Rectal smooth muscle tissue (tissue), 1 donor: ENCODE measurements at regions not wholly inside any gene's neighbourhood (a gene's known extent, or its start where the extent isn't known, plus 50 kb on each side); places are given as distances from the start of the nearest gene placed in this dataset.

ENCODE experiments used
- H3K27ac ChIP-seq: one replicate; pipeline ENCODE4 v1.7.0; 2013; ENCODE audit warnings: low read depth, low read length, inconsistent platforms
- H3K27me3 ChIP-seq: one replicate; pipeline ENCODE4 v1.7.0; 2013; ENCODE audit warnings: low read length; ENCODE audit not compliant: control insufficient read depth, insufficient read depth
- H3K36me3 ChIP-seq: one replicate; pipeline ENCODE4 v1.7.0; 2013; ENCODE audit warnings: low read length; ENCODE audit not compliant: control insufficient read depth, insufficient read depth
- H3K4me1 ChIP-seq: one replicate; pipeline ENCODE4 v1.7.0; 2013; ENCODE audit warnings: low read length; ENCODE audit not compliant: control insufficient read depth, insufficient read depth
- H3K4me3 ChIP-seq: one replicate; pipeline ENCODE4 v1.7.0; 2013; ENCODE audit warnings: low read length
- H3K9ac ChIP-seq: one replicate; pipeline ENCODE4 v1.7.0; 2013; ENCODE audit warnings: low read length

DNA sequence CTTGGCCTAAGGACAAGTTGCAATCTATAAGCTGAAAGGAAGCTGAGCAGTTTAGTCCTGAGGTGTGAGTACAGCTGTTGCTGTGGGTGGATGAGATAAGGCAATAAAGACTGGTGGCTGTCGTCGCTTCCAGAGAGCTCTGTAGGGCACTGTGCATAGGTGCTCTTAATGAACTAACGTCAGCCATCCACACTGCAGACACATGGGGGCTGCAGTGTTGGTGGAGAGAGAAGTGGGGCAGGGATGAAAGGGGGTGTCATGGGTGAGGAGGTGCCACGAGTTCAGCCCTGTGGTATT lies 139.9 kb upstream of the IRX3 start:
- no peak overlapping the region for H3K4me3 ChIP-seq
- H3K36me3 ChIP-seq, result no peaks in the 10 kb centered on the region
- H3K27me3 ChIP-seq, result peaks cover 3% of the 10 kb centered on the region
- no peak overlapping the region for H3K27ac ChIP-seq
- no peak overlapping the region for H3K9ac ChIP-seq
- H3K4me1 ChIP-seq, result no peaks in the 10 kb centered on the region

DNA sequence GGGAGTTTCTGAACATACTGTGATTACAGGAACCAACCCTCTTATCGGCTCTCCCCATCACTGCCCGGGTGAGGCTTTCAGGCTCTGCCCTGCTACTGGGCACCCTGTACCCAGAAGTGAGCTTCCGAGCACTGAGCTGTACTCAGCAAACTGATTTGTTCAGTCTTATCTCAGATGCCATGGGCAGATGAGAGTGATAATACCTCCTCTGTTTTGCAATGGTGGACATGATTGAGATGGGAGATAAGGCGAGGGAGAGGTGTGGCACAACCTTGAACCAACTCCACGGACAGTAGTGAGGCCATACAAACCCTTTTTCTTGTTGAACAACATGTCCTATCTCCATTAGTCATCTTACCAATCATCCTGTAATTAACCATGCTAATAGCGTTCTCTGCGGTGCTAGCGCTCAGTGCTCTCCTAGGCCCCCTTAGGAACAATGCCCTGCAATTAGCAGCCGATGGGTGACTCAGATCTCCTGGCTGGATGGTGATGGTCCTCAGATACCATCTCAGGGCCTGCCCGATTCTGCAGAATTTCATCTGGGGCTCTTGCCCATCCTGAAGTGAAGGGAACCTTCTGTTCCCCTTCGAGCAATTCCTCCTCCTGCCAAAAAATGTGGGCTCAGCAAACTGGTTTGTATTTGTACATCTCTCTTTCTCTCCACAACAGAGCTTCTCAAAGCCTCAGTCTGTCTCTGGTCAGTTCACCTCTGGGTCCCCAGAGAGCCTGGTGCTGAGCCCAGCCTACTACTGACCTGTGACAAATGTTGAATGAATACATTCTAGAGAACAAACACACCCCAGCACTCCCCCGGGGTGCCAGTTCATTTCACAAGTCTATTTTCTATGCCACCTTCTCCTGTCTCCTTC lies 139.3 kb upstream of the IRX3 start:
- no peak overlapping the region for H3K4me3 ChIP-seq
- H3K9ac ChIP-seq, result no peak overlapping the region
- no peak overlapping the region for H3K27ac ChIP-seq
- H3K4me1 ChIP-seq, result no peaks in the 10 kb centered on the region
- peaks cover 1% of the 10 kb centered on the region for H3K27me3 ChIP-seq
- no peaks in the 10 kb centered on the region for H3K36me3 ChIP-seq

DNA sequence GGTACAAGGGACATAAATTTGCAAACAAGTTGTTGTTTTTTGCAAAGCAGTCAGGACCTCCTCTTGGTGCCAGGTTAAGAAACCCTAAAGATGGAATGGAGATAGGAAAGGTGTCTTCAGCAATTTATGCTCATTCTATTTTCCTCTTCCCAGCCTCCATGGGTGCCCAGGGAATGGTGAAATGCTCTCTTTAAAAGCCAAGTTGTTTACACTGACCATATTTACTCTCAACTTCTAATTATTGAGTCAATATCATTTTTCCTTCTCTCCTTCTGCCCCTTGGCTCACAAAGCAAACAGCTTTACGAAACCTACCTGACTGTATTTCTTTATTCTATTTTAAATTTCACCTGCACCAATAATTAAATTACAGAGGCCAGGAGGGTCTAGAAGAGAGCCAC lies 138.5 kb upstream of the IRX3 start:
- Histone ChIP-seq H3K4me1 (no peaks in the 10 kb centered on the region), H3K27ac (no peak overlapping the region), H3K4me3 (no peak overlapping the region), H3K27me3 (no peaks in the 10 kb centered on the region), H3K36me3 (no peaks in the 10 kb centered on the region), H3K9ac (no peak overlapping the region)

DNA sequence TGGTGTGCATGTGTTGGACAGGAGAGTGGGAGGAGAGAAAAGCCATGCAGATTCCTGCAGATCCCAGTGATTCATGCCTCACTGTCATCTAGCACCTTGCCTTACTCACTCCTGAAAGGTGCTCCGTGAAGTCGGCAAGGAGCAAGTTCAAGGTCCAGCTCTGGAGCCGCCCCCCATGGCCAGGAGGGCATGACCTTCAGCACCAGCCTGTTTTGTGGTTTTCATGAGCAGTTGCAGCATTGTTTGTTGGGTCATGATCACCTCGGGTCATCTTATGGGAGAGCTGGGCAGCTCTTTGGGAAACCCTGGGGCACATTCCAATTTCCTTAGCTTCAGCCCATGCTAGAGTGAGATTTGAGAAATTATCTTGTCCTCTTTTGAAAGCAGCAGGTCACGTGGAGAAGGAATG lies 137.5 kb upstream of the IRX3 start:
- no peaks in the 10 kb centered on the region for H3K4me1 ChIP-seq
- H3K36me3 ChIP-seq, result no peaks in the 10 kb centered on the region
- no peak overlapping the region for H3K9ac ChIP-seq
- H3K4me3 ChIP-seq, result no peak overlapping the region
- no peaks in the 10 kb centered on the region for H3K27me3 ChIP-seq
- H3K27ac ChIP-seq, result no peak overlapping the region

DNA sequence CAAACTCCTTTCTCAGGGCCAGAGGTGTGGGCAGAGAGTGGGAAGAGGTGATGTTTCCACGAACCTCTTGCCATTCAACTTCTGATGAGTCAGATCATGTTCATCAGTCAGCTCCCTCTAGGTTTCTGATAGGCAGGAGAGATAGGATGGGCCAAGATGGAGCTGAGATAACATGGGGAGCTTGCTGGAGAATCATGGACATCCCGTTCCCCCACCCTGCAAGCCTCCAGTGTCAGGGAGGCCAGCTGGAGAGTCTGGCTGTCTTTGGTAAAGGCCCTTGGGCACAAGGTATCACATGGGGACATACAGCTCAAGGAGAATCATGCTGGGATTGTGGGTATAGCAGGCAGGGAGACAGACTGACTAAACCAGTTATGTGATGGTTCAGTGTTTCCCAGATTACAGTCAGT lies 136.0 kb upstream of the IRX3 start:
- no peaks in the 10 kb centered on the region for H3K36me3 ChIP-seq
- H3K27ac ChIP-seq, result no peak overlapping the region
- H3K4me3 ChIP-seq, result no peak overlapping the region
- H3K4me1 ChIP-seq, result no peaks in the 10 kb centered on the region
- no peak overlapping the region for H3K9ac ChIP-seq
- no peaks in the 10 kb centered on the region for H3K27me3 ChIP-seq

DNA sequence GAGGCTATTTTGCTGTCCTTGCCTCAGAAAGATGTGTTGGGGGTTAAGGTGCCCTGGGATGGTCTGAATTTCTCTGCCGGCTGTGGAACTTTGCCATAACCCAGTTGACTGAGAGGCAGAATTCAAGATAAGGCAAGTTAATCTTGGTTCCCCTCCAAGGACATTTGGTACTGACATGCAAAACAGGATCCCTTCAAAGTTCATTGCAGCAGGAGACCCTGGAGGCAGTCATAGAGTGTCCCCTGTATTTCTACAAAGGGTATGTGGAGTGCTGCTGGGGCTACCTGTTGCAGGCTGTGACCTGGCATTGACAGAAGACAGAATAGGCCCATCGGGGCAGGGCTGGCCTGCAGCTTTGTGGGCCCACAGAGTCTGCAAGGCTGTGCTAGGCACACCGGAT lies 135.6 kb upstream of the IRX3 start:
- no peak overlapping the region for H3K4me3 ChIP-seq
- H3K9ac ChIP-seq, result no peak overlapping the region
- no peaks in the 10 kb centered on the region for H3K36me3 ChIP-seq
- H3K27me3 ChIP-seq, result no peaks in the 10 kb centered on the region
- no peaks in the 10 kb centered on the region for H3K4me1 ChIP-seq
- H3K27ac ChIP-seq, result no peak overlapping the region

DNA sequence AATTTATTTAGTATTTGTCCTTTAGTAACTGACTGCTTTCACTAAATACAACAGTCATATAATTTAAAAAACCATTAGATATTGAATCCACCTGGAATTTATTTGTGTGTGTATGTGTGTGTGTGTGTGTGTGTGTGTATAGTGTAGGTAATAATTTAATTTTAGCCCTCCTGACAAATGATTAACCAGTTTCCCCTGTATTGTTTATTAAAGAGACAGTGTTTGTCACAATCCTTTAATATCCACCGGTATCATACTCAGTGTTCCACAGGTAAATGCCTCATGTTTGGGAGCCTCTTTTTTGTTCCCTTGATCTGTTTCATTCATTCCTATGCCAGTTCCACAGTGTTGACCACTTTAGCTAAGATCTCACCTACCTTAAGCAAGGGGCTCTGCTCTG lies 134.6 kb upstream of the IRX3 start:
- H3K27ac ChIP-seq, result no peak overlapping the region
- H3K4me1 ChIP-seq, result no peaks in the 10 kb centered on the region
- H3K4me3 ChIP-seq, result no peak overlapping the region
- no peak overlapping the region for H3K9ac ChIP-seq
- no peaks in the 10 kb centered on the region for H3K27me3 ChIP-seq
- H3K36me3 ChIP-seq, result no peaks in the 10 kb centered on the region

DNA sequence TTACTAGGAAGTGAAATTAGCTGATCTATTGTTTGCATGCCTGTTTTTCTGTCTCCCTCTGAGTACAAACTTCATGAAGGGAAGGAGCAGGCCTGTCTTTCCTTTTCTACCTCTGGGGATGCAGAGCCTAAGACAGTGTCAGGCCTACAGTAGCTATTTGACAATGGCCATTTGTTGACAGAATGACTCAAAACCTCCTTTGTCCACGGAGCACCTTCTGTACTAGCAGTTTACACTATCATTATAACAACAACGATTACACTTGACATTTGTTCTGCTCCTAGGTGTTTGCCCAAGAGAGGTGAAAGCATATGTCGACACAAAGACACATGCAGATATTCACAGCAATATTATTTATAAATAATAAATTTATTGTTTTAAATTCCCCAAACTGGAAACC lies 132.3 kb upstream of the IRX3 start:
- H3K27me3 ChIP-seq, result no peaks in the 10 kb centered on the region
- H3K9ac ChIP-seq, result no peak overlapping the region
- no peaks in the 10 kb centered on the region for H3K4me1 ChIP-seq
- no peaks in the 10 kb centered on the region for H3K36me3 ChIP-seq
- no peak overlapping the region for H3K4me3 ChIP-seq
- H3K27ac ChIP-seq, result no peak overlapping the region

DNA sequence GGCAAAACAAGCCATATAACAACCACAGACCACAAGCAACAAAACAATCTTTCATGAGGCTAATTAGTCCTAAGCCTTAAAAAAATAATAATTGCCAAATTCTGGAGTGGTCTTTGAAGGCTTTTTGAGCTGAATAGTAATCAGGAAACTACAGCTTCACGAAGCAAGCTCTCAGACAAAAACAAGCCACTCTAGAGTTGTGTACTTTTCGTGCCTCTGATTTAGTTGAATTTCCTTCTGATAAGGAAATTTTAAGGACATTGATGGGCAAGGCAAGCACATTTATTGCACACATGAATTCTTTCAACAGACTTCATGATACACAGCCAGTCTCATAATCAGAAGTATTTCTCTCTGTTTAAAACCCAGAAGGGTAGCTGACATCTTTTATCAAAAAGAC lies 130.8 kb upstream of the IRX3 start:
- Histone ChIP-seq H3K9ac (no peak overlapping the region), H3K4me3 (no peak overlapping the region), H3K36me3 (no peaks in the 10 kb centered on the region), H3K27me3 (no peaks in the 10 kb centered on the region), H3K27ac (no peak overlapping the region), H3K4me1 (no peaks in the 10 kb centered on the region)

DNA sequence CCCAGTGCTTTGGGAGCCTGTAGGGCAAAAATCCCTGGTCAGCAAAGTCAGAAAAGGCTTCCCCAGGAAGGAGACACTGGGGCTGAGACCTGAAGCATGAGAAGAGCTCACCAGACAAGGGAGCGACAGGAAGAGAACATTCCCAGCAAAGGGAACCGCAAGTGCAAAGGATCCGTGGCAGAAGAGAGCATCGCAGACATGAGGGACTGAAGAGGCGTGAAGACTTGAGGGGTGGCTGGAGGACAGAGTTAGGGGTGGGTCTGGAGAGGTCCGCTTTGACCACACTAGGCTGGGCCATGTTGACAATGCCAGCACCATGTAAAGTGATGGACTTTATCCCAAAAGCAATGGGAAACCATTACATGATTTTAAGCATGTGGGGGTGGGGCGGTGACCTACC lies 128.1 kb upstream of the IRX3 start:
- Histone ChIP-seq H3K9ac (no peak overlapping the region), H3K27ac (no peak overlapping the region), H3K4me3 (no peak overlapping the region), H3K27me3 (peaks cover 2% of the 10 kb centered on the region), H3K4me1 (no peaks in the 10 kb centered on the region), H3K36me3 (no peaks in the 10 kb centered on the region)

DNA sequence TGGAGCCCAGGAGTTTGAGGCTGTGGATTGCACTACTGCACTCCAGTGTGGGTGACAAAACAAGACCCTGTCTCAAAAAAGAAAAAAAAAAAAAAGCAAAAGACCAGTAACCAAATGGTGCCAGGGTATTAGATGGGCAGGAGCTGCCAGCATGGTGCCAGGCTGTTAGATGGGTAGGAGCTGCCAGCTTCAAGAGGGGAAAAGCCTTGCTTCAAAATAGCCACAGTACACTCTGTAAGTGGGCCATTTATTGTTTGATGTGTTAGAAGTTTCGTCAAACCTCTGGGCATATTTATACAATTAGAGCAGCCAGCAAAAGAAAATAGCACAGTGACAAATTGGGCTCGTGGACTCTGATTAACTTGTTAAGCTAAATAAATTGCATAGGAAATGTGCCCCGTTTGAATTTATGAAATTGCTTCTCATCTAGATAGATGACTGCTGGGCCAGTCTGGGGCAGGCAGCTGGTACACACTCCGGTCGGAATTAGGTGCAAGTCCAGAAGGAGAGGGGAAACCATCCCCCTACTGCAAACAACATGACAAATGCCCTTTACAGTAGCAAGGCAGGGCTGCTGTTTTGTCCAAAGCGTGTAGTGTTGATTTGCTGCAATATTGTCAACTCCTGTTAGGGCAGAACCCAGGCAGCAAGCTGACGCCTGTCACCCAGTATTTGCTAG lies 126.3 kb upstream of the IRX3 start:
- no peaks in the 10 kb centered on the region for H3K4me1 ChIP-seq
- no peaks in the 10 kb centered on the region for H3K36me3 ChIP-seq
- H3K27ac ChIP-seq, result no peak overlapping the region
- H3K27me3 ChIP-seq, result peaks cover 2% of the 10 kb centered on the region
- no peak overlapping the region for H3K4me3 ChIP-seq
- H3K9ac ChIP-seq, result no peak overlapping the region

DNA sequence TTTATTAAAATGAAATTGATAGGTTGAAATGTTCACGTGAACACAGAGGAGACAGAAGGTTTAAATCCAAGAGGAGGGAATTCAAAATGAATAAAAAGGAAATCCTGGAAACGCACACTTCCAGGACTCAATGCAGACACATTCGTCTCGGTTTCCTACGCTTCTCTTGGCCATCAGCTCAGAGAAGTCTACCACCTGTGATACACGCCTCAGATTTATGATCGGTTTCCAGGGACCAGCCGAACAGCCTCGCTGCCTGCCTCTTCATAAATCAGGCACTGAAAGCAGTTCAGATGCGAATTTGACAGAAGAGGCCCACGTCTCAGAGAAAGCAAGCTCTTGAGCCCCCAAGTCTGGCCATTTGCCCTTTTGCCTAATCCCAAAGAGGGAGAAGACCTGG lies 125.5 kb upstream of the IRX3 start:
- H3K4me1 ChIP-seq, result no peaks in the 10 kb centered on the region
- H3K9ac ChIP-seq, result no peak overlapping the region
- no peaks in the 10 kb centered on the region for H3K36me3 ChIP-seq
- H3K4me3 ChIP-seq, result no peak overlapping the region
- peaks cover 2% of the 10 kb centered on the region for H3K27me3 ChIP-seq
- H3K27ac ChIP-seq, result no peak overlapping the region

DNA sequence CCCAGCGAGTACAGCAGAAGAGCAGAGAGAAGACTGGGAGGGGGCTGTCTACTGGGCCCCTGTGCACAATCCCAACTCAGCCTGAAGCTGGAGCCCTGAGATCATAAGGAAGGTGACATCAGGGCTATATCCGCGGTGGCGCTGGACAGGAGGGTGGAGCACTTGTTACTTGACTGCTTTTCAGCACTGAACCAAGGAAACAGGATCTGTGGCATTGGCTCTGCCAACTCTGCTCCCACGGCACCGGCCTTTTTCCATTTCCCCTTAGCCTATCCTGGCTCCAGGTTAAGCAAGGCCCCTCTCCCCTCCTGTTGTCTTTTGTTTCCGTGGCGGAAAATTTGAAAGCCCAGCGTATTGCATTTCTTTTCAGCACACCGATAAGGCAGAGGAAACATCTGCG lies 125.0 kb upstream of the IRX3 start:
- Histone ChIP-seq H3K36me3 (no peaks in the 10 kb centered on the region), H3K27ac (no peak overlapping the region), H3K27me3 (peaks cover 2% of the 10 kb centered on the region), H3K4me1 (no peaks in the 10 kb centered on the region), H3K9ac (no peak overlapping the region), H3K4me3 (no peak overlapping the region)
